ENCODE measurements at regions not wholly inside any gene's neighbourhood (a gene's known extent, or its start where the extent isn't known, plus 50 kb on each side); places are given as distances from the start of the nearest gene placed in this dataset.

- Histone ChIP-seq H2AFZ (no peak overlapping the region), H3K9me3 (ENCODE audit: control insufficient read depth, low read length) (no peaks in the 10 kb centered on the region), H3K36me3 (ENCODE audit: control insufficient read depth, insufficient read depth, low read length) (no peaks in the 10 kb centered on the region), H3K79me2 (no peaks in the 10 kb centered on the region), H3K4me2 (ENCODE audit: low read length) (no peak overlapping the region), H3K4me3 (ENCODE audit: low read depth, low read length) (no peak overlapping the region), H3K9ac (no peak overlapping the region), H3K4me1 (no peaks in the 10 kb centered on the region), H3K27me3 (ENCODE audit: control insufficient read depth, insufficient read depth, low read length) (no peaks in the 10 kb centered on the region), H3K27ac (no peak overlapping the region)
- no peak for TF ChIP-seq CTCF (IDR thresholded peaks at IDR 0.05)
Observed at GRCh38 chr4:133424605-133425004, 275.5 kb downstream of the PCDH10 start.

GRCh38 chr4:133403913-133404312 is 254.8 kb downstream of the PCDH10 start:
- TF ChIP-seq CTCF (IDR thresholded peaks at IDR 0.05) = no peak
- H3K27ac ChIP-seq = no peak overlapping the region
- H3K79me2 ChIP-seq = no peaks in the 10 kb centered on the region
- no peak overlapping the region for H3K9ac ChIP-seq
- no peaks in the 10 kb centered on the region for H3K27me3 ChIP-seq (ENCODE audit: control insufficient read depth, insufficient read depth, low read length)
- no peaks in the 10 kb centered on the region for H3K36me3 ChIP-seq (ENCODE audit: control insufficient read depth, insufficient read depth, low read length)
- H2AFZ ChIP-seq = no peak overlapping the region
- no peak overlapping the region for H3K4me3 ChIP-seq (ENCODE audit: low read depth, low read length)
- no peaks in the 10 kb centered on the region for H3K9me3 ChIP-seq (ENCODE audit: control insufficient read depth, low read length)
- H3K4me2 ChIP-seq (ENCODE audit: low read length) = no peak overlapping the region
- no peaks in the 10 kb centered on the region for H3K4me1 ChIP-seq

GRCh38 chr4:133402616-133403015 is 253.5 kb downstream of the PCDH10 start:
- Histone ChIP-seq H3K4me3 (ENCODE audit: low read depth, low read length) (no peak overlapping the region), H3K9me3 (ENCODE audit: control insufficient read depth, low read length) (no peaks in the 10 kb centered on the region)

GRCh38 chr4:133394971-133395627 is 246.0 kb downstream of the PCDH10 start:
- Histone ChIP-seq H3K4me1 (no peaks in the 10 kb centered on the region), H3K4me3 (ENCODE audit: low read depth, low read length) (no peak overlapping the region), H3K27me3 (ENCODE audit: control insufficient read depth, insufficient read depth, low read length) (no peaks in the 10 kb centered on the region), H3K9ac (no peak overlapping the region), H3K36me3 (ENCODE audit: control insufficient read depth, insufficient read depth, low read length) (no peaks in the 10 kb centered on the region), H3K4me2 (ENCODE audit: low read length) (no peak overlapping the region), H3K9me3 (ENCODE audit: control insufficient read depth, low read length) (no peaks in the 10 kb centered on the region), H2AFZ (no peak overlapping the region), H3K27ac (no peak overlapping the region), H3K79me2 (no peaks in the 10 kb centered on the region)
- TF ChIP-seq CTCF (IDR thresholded peaks at IDR 0.05) = no peak

More at GRCh38 chr4:133402616-133403015, 253.5 kb downstream of the PCDH10 start:
- no peak for TF ChIP-seq CTCF (IDR thresholded peaks at IDR 0.05)
- no peaks in the 10 kb centered on the region for H3K27me3 ChIP-seq (ENCODE audit: control insufficient read depth, insufficient read depth, low read length)
- no peak overlapping the region for H3K27ac ChIP-seq
- H2AFZ ChIP-seq = no peak overlapping the region
- H3K9ac ChIP-seq = no peak overlapping the region
- no peaks in the 10 kb centered on the region for H3K4me1 ChIP-seq
- H3K4me2 ChIP-seq (ENCODE audit: low read length) = no peak overlapping the region
- H3K79me2 ChIP-seq = no peaks in the 10 kb centered on the region
- H3K36me3 ChIP-seq (ENCODE audit: control insufficient read depth, insufficient read depth, low read length) = no peaks in the 10 kb centered on the region

GRCh38 chr4:133390198-133390855 is 241.2 kb downstream of the PCDH10 start:
- H3K4me3 ChIP-seq (ENCODE audit: low read depth, low read length) = no peak overlapping the region
- no peak overlapping the region for H3K4me2 ChIP-seq (ENCODE audit: low read length)
- TF ChIP-seq CTCF (IDR thresholded peaks at IDR 0.05) = no peak
- H2AFZ ChIP-seq = no peak overlapping the region
- no peaks in the 10 kb centered on the region for H3K79me2 ChIP-seq
- no peak overlapping the region for H3K9ac ChIP-seq
- H3K27ac ChIP-seq = no peak overlapping the region
- H3K4me1 ChIP-seq = no peaks in the 10 kb centered on the region
- H3K27me3 ChIP-seq (ENCODE audit: control insufficient read depth, insufficient read depth, low read length) = no peaks in the 10 kb centered on the region
- H3K36me3 ChIP-seq (ENCODE audit: control insufficient read depth, insufficient read depth, low read length) = no peaks in the 10 kb centered on the region
- H3K9me3 ChIP-seq (ENCODE audit: control insufficient read depth, low read length) = no peaks in the 10 kb centered on the region
